Trophoblast cell (in vitro differentiated cells and primary cell): ENCODE measurements at regions not wholly inside any gene's neighbourhood (a gene's known extent, or its start where the extent isn't known, plus 50 kb on each side); places are given as distances from the start of the nearest gene placed in this dataset.
"Not testable (repeated sequence)": the region's sequence is repeated elsewhere in the genome, so short reads cannot be mapped to it uniquely, and the experiment has no call there.

Source experiments
- DNase-seq, 2 donors: peaks; one replicate each; pipeline ENCODE4 v3.0.0-alpha.2; 2016
- H2AFZ ChIP-seq: 2 replicates; pipeline ENCODE4 v1.6.1; 2013; ENCODE audit warnings: low read length, moderate library complexity, mild to moderate bottlenecking; ENCODE audit not compliant: insufficient read depth, poor library complexity
- H2AK5ac ChIP-seq: 2 replicates; pipeline ENCODE4 v1.6.1; 2013; ENCODE audit warnings: mild to moderate bottlenecking, low read length
- H2BK120ac ChIP-seq: 2 replicates; pipeline ENCODE4 v1.6.1; 2013; ENCODE audit warnings: low read length, mild to moderate bottlenecking, moderate library complexity; ENCODE audit not compliant: insufficient read depth, poor library complexity
- H2BK12ac ChIP-seq: 2 replicates; pipeline ENCODE4 v1.6.1; 2013; ENCODE audit warnings: mild to moderate bottlenecking, low read length, moderate library complexity
- H2BK5ac ChIP-seq: 2 replicates; pipeline ENCODE4 v1.6.1; 2013; ENCODE audit warnings: low read length, low read depth, moderate library complexity, mild to moderate bottlenecking; ENCODE audit not compliant: poor library complexity
- H3K14ac ChIP-seq: 2 replicates; pipeline ENCODE4 v1.6.1; 2013; ENCODE audit warnings: mild to moderate bottlenecking, low read length
- H3K18ac ChIP-seq: 2 replicates; pipeline ENCODE4 v1.6.1; 2013; ENCODE audit warnings: mild to moderate bottlenecking, low read length
- H3K23ac ChIP-seq: 2 replicates; pipeline ENCODE4 v1.6.1; 2013; ENCODE audit warnings: low read length
- H3K27ac ChIP-seq: 2 replicates; pipeline ENCODE4 v1.5.1; 2013; ENCODE audit warnings: low read depth, mild to moderate bottlenecking, inconsistent platforms, low read length, moderate library complexity
- H3K27me3 ChIP-seq: 2 replicates; pipeline ENCODE4 v1.6.1; 2013; ENCODE audit warnings: inconsistent platforms, mild to moderate bottlenecking, low read length, moderate library complexity; ENCODE audit not compliant: insufficient read depth
- H3K36me3 ChIP-seq, 2 experiments: 1 replicate in 1 of 2; 2 replicates in 1 of 2; pipeline ENCODE4 v1.6.1; 2013; ENCODE audit warnings: low read length in 2 of 2, mild to moderate bottlenecking in 2 of 2, moderate library complexity in 1 of 2; ENCODE audit not compliant: insufficient read depth in 2 of 2, control insufficient read depth in 1 of 2
- H3K4ac ChIP-seq: 2 replicates; pipeline ENCODE4 v1.6.1; 2013; ENCODE audit warnings: low read depth, mild to moderate bottlenecking, low read length, moderate library complexity
- H3K4me1 ChIP-seq, 2 experiments: 1 replicate in 1 of 2; 2 replicates in 1 of 2; pipeline ENCODE4 v1.6.1; 2013; ENCODE audit warnings: low read length in 2 of 2, mild to moderate bottlenecking in 2 of 2, moderate library complexity in 1 of 2; ENCODE audit not compliant: insufficient read depth in 2 of 2, control insufficient read depth in 1 of 2
- H3K4me2 ChIP-seq: 2 replicates; pipeline ENCODE4 v1.6.1; 2013; ENCODE audit warnings: inconsistent platforms, mild to moderate bottlenecking, low read length, moderate library complexity
- H3K4me3 ChIP-seq: 2 replicates; pipeline ENCODE4 v1.5.1; 2013; ENCODE audit warnings: mild to moderate bottlenecking, low read depth, low read length, inconsistent platforms
- H3K79me1 ChIP-seq: one replicate; pipeline ENCODE4 v1.6.1; 2013; ENCODE audit warnings: low read length
- H3K79me2 ChIP-seq: 2 replicates; pipeline ENCODE4 v1.6.1; 2013; ENCODE audit warnings: low read length, mild to moderate bottlenecking; ENCODE audit not compliant: control insufficient read depth, insufficient read depth, poor library complexity
- H3K9ac ChIP-seq: 2 replicates; pipeline ENCODE4 v1.6.1; 2013; ENCODE audit warnings: mild to moderate bottlenecking, low read length
- H3K9me3 ChIP-seq: 2 replicates; pipeline ENCODE4 v1.6.1; 2013; ENCODE audit warnings: low read depth, mild to moderate bottlenecking, control low read depth, inconsistent platforms, low read length; ENCODE audit not compliant: insufficient read depth
- H4K12ac ChIP-seq: 2 replicates; pipeline ENCODE4 v1.6.1; 2013; ENCODE audit warnings: low read depth, mild to moderate bottlenecking, low read length, moderate library complexity
- H4K8ac ChIP-seq: 2 replicates; pipeline ENCODE4 v1.6.1; 2013; ENCODE audit warnings: low read depth, mild to moderate bottlenecking, low read length, moderate library complexity
- H4K91ac ChIP-seq: one replicate; pipeline ENCODE4 v1.6.1; 2013; ENCODE audit warnings: low read depth, mild to moderate bottlenecking, low read length, moderate library complexity
- WGBS: extraction: QIAGEN DNeasy Blood & Tissue Kit; methylation state at CpG from one replicate; pipeline ENCODE4 v1.1.7; 2013; ENCODE audit warnings: missing lambda C conversion rate; ENCODE audit not compliant: insufficient read length, insufficient coverage; ENCODE audit errors: extremely low coverage; 5-methylcytosine and 5-hydroxymethylcytosine counted together

GRCh38 chr3:72031581-72031980 lies 246.6 kb upstream of the PROK2 start:
- Histone ChIP-seq H3K79me2 (no peaks in the 10 kb centered on the region), H2AK5ac (no peak overlapping the region), H3K18ac (no peak overlapping the region), H3K27me3 (no peaks in the 10 kb centered on the region), H3K9ac (no peak overlapping the region), H3K27ac (no peak overlapping the region), H4K91ac (no peak overlapping the region), H4K12ac (no peak overlapping the region), H3K4ac (no peak overlapping the region), H3K14ac (no peak overlapping the region), H2BK12ac (no peak overlapping the region), H3K4me1 (peaks cover 2 to 7% of the 10 kb centered on the region in 2 experiments), H3K23ac (no peak overlapping the region), H3K4me3 (no peak overlapping the region), H2AFZ (no peak overlapping the region), H3K79me1 (peaks cover 2% of the 10 kb centered on the region), H2BK120ac (no peak overlapping the region), H4K8ac (no peak overlapping the region), H3K36me3 (no peaks in the 10 kb centered on the region), H2BK5ac (no peak overlapping the region), H3K4me2 (no peak overlapping the region), H3K9me3 (no peaks in the 10 kb centered on the region)
- no CpG with 5 or more reads among the region's 3 CpGs for WGBS
- peak; percentile 18 to 42 for DNase-seq

GRCh38 chr3:72030296-72030695 lies 245.3 kb upstream of the PROK2 start:
- not testable (repeated sequence) for H3K9ac ChIP-seq, H4K12ac ChIP-seq, H3K4ac ChIP-seq, H2BK12ac ChIP-seq, H3K79me1 ChIP-seq, H2BK5ac ChIP-seq, H3K9me3 ChIP-seq, H3K18ac ChIP-seq, H2AFZ ChIP-seq, H3K4me2 ChIP-seq, H4K8ac ChIP-seq, H4K91ac ChIP-seq, H2AK5ac ChIP-seq, H3K14ac ChIP-seq, H3K79me2 ChIP-seq, H3K4me3 ChIP-seq, H3K4me1 ChIP-seq, H3K27ac ChIP-seq, H3K27me3 ChIP-seq, H3K36me3 ChIP-seq, H2BK120ac ChIP-seq, H3K23ac ChIP-seq
- no CpG with 5 or more reads among the region's 7 CpGs for WGBS
- DNase-seq, result peak; percentile 63 to 72

- WGBS, result no CpG with 5 or more reads among the region's 8 CpGs
- H4K91ac ChIP-seq, result peak overlapping the region; percentile 12
- H3K18ac ChIP-seq, H2AFZ ChIP-seq, H3K14ac ChIP-seq, H3K27me3 ChIP-seq, H3K36me3 ChIP-seq, H3K4me3 ChIP-seq, H2BK120ac ChIP-seq, H4K8ac ChIP-seq, H3K79me2 ChIP-seq, H3K4me1 ChIP-seq, H2BK5ac ChIP-seq, H2BK12ac ChIP-seq, H3K79me1 ChIP-seq, H3K9ac ChIP-seq, H3K9me3 ChIP-seq, H2AK5ac ChIP-seq, H3K4ac ChIP-seq, H4K12ac ChIP-seq, H3K23ac ChIP-seq: not testable (repeated sequence)
- H3K4me2 ChIP-seq, result peak overlapping the region; percentile 47
- peak overlapping the region; percentile 58 for H3K27ac ChIP-seq
- DNase-seq, result peak; percentile 61 to 83
Measured at GRCh38 chr3:72028726-72029125, 243.8 kb upstream of the PROK2 start.

GRCh38 chr3:72028307-72028706 lies 243.4 kb upstream of the PROK2 start:
- DNase-seq, H3K79me2 ChIP-seq, H3K9me3 ChIP-seq, H2AK5ac ChIP-seq, H3K27me3 ChIP-seq, H3K23ac ChIP-seq, H2BK12ac ChIP-seq, H2BK5ac ChIP-seq, H2AFZ ChIP-seq, H3K36me3 ChIP-seq, H3K79me1 ChIP-seq, H4K12ac ChIP-seq, H3K18ac ChIP-seq, H3K4ac ChIP-seq, H3K9ac ChIP-seq, H3K4me1 ChIP-seq, H2BK120ac ChIP-seq, H3K4me3 ChIP-seq: not testable (repeated sequence)
- Histone ChIP-seq H4K8ac (peak overlapping the region; percentile 70), H3K4me2 (peak overlapping the region; percentile 47), H3K27ac (peak overlapping the region; percentile 79), H3K14ac (peak overlapping the region; percentile 44), H4K91ac (peak overlapping the region; percentile 83)
- no CpG with 5 or more reads among the region's 8 CpGs for WGBS
